SK-N-SH (cell line): ENCODE measurements at regions not wholly inside any gene's neighbourhood (a gene's known extent, or its start where the extent isn't known, plus 50 kb on each side); places are given as distances from the start of the nearest gene placed in this dataset.
"Not testable (repeated sequence)": the region's sequence is repeated elsewhere in the genome, so short reads cannot be mapped to it uniquely, and the experiment has no call there.

Source experiments
- CTCF ChIA-PET: fragments of 300-600, 350-600 bp; formaldehyde crosslinking; extraction: SDS; loops from one replicate; lab custom pipeline; 2021; lab: Yijun Ruan, JAX
- POLR2A ChIA-PET: fragments of 350-600 bp; sonication (Branson Sonifier 250); formaldehyde crosslinking; extraction: SDS; loops from one replicate; lab custom pipeline; 2020; ENCODE audit warnings: antibody characterized with exemption, inconsistent platforms; lab: Yijun Ruan, JAX
- DNase-seq: peaks from one replicate; pipeline ENCODE4 v3.0.0; 2012
- H2AFZ ChIP-seq: fragments of 200-600 bp; sonication (generic); 2 replicates; pipeline ENCODE4 v1.8.1; 2016; ENCODE audit warnings: antibody characterized with exemption, mild to moderate bottlenecking, low read depth
- H3F3A ChIP-seq: fragments of 200-600 bp; sonication (generic); replicated peaks from 2 replicates; pipeline ENCODE3; 2016; ENCODE audit warnings: antibody characterized with exemption, mild to moderate bottlenecking; ENCODE audit not compliant: insufficient read depth
- H3K27ac ChIP-seq, 2 experiments: fragments of 200-500 bp in 1 of 2; fragments of 200-600 bp in 1 of 2; sonication (Bioruptor generic) in 1 of 2; sonication (generic), shearing (Covaris generic) in 1 of 2; 2 replicates each; pipeline versions ENCODE4 v1.5.1 to v1.6.1; 2014 to 2016; ENCODE audit warnings: low read depth in 2 of 2, inconsistent platforms in 1 of 2, low read length in 1 of 2, mild to moderate bottlenecking in 1 of 2, mixed read lengths in 1 of 2
- H3K27me3 ChIP-seq: fragments of 200-600 bp; sonication (generic), shearing (Covaris generic); 2 replicates; pipeline ENCODE4 v1.6.1; 2016; ENCODE audit warnings: mixed run types; ENCODE audit not compliant: insufficient read depth
- H3K36me3 ChIP-seq, 2 experiments: fragments of 200-500 bp in 1 of 2; fragments of 200-600 bp in 1 of 2; sonication (Bioruptor generic) in 1 of 2; sonication (generic) in 1 of 2; replicated peaks in 1 of 2; 2 replicates each; pipeline versions ENCODE3 to v1.5.1; 2014 to 2016; ENCODE audit warnings: low read length in 1 of 2, mild to moderate bottlenecking in 1 of 2; ENCODE audit not compliant: insufficient read depth in 2 of 2, control insufficient read depth in 1 of 2
- H3K4me1 ChIP-seq, 2 experiments: fragments of 200-500 bp in 1 of 2; fragments of 200-600 bp in 1 of 2; sonication (Bioruptor generic) in 1 of 2; sonication (generic), shearing (Covaris generic) in 1 of 2; 2 replicates each; pipeline versions ENCODE4 v1.5.1 to v1.6.1; 2014 to 2016; ENCODE audit warnings: low read depth in 1 of 2, low read length in 1 of 2, mixed run types in 1 of 2; ENCODE audit not compliant: insufficient read depth in 2 of 2, control insufficient read depth in 1 of 2
- H3K4me2 ChIP-seq: fragments of 200-600 bp; sonication (generic), shearing (Covaris generic); 2 replicates; pipeline ENCODE4 v1.6.1; 2017; ENCODE audit warnings: mixed run types
- H3K4me3 ChIP-seq, 2 experiments: fragments of 200-500 bp in 1 of 2; fragments of 200-600 bp in 1 of 2; sonication (Bioruptor generic) in 1 of 2; sonication (generic), shearing (Covaris generic) in 1 of 2; 2 replicates each; pipeline versions ENCODE4 v1.5.1 to v1.8.1; 2014 to 2016; ENCODE audit warnings: low read depth in 2 of 2, inconsistent platforms in 1 of 2, low read length in 1 of 2, mild to moderate bottlenecking in 1 of 2, mixed read lengths in 1 of 2, moderate library complexity in 1 of 2
- H3K79me2 ChIP-seq: fragments of 200-600 bp; sonication (generic); 2 replicates; pipeline ENCODE4 v1.8.1; 2017; ENCODE audit warnings: mild to moderate bottlenecking; ENCODE audit not compliant: insufficient read depth
- H3K9ac ChIP-seq: fragments of 200-600 bp; sonication (generic); 2 replicates; pipeline ENCODE4 v1.6.1; 2017; ENCODE audit warnings: mixed run types
- H3K9me2 ChIP-seq: fragments of 200-600 bp; sonication (generic); 2 replicates; pipeline ENCODE4 v1.6.1; 2017; ENCODE audit warnings: mixed run types
- H3K9me3 ChIP-seq: fragments of 200-600 bp; sonication (generic); 2 replicates; pipeline ENCODE4 v1.6.1; 2017; ENCODE audit warnings: mixed run types, mild to moderate bottlenecking, moderate library complexity
- H4K20me1 ChIP-seq: fragments of 200-600 bp; sonication (generic); 2 replicates; pipeline ENCODE4 v1.6.1; 2017; ENCODE audit warnings: mild to moderate bottlenecking, mixed run types; ENCODE audit not compliant: insufficient read depth
- ELF1 ChIP-seq: IDR thresholded peaks from 2 replicates; pipeline ENCODE4 v1.4.0; 2012
- EP300 ChIP-seq, 2 experiments: IDR thresholded peaks; 2 replicates each; pipeline versions ENCODE4 v1.4.0 to v1.6.1; 2012; ENCODE audit warnings: borderline replicate concordance in 1 of 2, low read depth in 1 of 2, low read length in 1 of 2
- FOXJ3 ChIP-seq: sonication (generic); formaldehyde crosslinking; IDR thresholded peaks from 2 replicates; pipeline ENCODE4 v1.5.1; 2020; ENCODE audit warnings: mild to moderate bottlenecking, missing genetic modification reagents
- FOXM1 ChIP-seq: IDR thresholded peaks from 2 replicates; pipeline ENCODE4 v1.4.0; 2012; ENCODE audit warnings: low read depth, mild to moderate bottlenecking
- GABPA ChIP-seq: IDR thresholded peaks from 2 replicates; pipeline ENCODE4 v1.4.0; 2012; ENCODE audit warnings: low read depth, mild to moderate bottlenecking
- GATA2 ChIP-seq: sonication (generic); formaldehyde crosslinking; IDR thresholded peaks from 2 replicates; pipeline ENCODE4 v1.5.0; 2020; ENCODE audit warnings: mild to moderate bottlenecking, missing genetic modification reagents
- MEF2A ChIP-seq: IDR thresholded peaks from 2 replicates; pipeline ENCODE4 v1.4.0; 2012; ENCODE audit warnings: low read depth, borderline replicate concordance
- NFIC ChIP-seq: IDR thresholded peaks from 2 replicates; pipeline ENCODE4 v1.4.0; 2012; ENCODE audit warnings: borderline replicate concordance
- RCOR1 ChIP-seq: fragments of 150-350 bp; IDR thresholded peaks from 2 replicates; pipeline ENCODE4 v1.6.1; 2017; ENCODE audit warnings: antibody characterized with exemption, low read length
- RFX5 ChIP-seq: IDR thresholded peaks from 2 replicates; pipeline ENCODE4 v1.6.1; 2012; ENCODE audit warnings: mild to moderate bottlenecking, improper control_type of control experiment, low read length
- SIN3A ChIP-seq: IDR thresholded peaks from 2 replicates; pipeline ENCODE4 v1.6.1; 2012; ENCODE audit warnings: low read depth, mild to moderate bottlenecking, low read length, moderate library complexity, borderline replicate concordance
- SMC3 ChIP-seq: IDR thresholded peaks from 2 replicates; pipeline ENCODE4 v1.6.1; 2012; ENCODE audit warnings: low read depth, low read length, improper control_type of control experiment
- TCF12 ChIP-seq: IDR thresholded peaks from 2 replicates; pipeline ENCODE4 v1.4.0; 2012
- TEAD4 ChIP-seq: IDR thresholded peaks from 2 replicates; pipeline ENCODE4 v1.4.0; 2012; ENCODE audit warnings: mild to moderate bottlenecking, borderline replicate concordance; ENCODE audit not compliant: insufficient read depth
- YY1 ChIP-seq: IDR thresholded peaks from 2 replicates; pipeline ENCODE4 v1.4.0; 2012; ENCODE audit warnings: low read depth, mild to moderate bottlenecking
- WGBS: methylation state at CpG from one replicate; pipeline ENCODE4 v1.1.6; 2017; ENCODE audit warnings: low lambda C conversion rate; 5-methylcytosine and 5-hydroxymethylcytosine counted together
- TF ChIP-seq, protein P1 (sequence below): fragments of 150-350 bp; IDR thresholded peaks from 2 replicates; pipeline ENCODE4 v1.6.1; 2017; ENCODE audit warnings: antibody characterized with exemption, low read length, low read depth, borderline replicate concordance
- TF ChIP-seq, protein P2 (sequence below): fragments of 200-600 bp; sonication (generic); IDR thresholded peaks from 2 replicates; pipeline ENCODE4 v1.6.1; 2017; ENCODE audit warnings: antibody characterized with exemption, mild to moderate bottlenecking, moderate library complexity

DNA sequence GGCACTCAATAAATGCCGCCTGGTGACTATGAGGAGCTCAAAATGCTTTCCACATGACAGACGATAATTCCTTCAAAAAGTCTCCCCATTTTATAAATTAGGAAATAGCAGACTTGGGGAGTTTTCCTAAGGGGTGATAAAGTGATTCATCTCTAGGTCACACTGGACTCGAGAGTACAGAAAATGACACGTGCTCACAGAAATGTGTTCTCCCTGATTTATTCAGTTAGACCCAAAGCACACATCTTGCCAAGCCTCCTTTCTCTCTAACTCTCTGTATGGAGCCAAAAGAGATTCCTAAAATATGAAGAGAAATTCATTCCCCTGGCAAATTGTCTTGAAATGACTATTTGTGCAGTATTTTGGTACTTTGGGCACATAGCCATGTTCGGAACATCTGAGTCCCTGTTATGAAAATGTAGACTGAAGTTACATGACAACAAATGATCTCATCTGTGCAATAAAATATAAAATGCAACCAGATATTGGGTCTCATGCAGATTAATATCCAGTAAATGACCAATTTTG, 381.1 kb downstream of the TFAP2B start:
- CTCF ChIA-PET: interaction anchor here (1.0 kb wide), 1 partner anchor 25 kb away, joined by 3 read pairs; no protein-coding TSS in a partner anchor

DNA sequence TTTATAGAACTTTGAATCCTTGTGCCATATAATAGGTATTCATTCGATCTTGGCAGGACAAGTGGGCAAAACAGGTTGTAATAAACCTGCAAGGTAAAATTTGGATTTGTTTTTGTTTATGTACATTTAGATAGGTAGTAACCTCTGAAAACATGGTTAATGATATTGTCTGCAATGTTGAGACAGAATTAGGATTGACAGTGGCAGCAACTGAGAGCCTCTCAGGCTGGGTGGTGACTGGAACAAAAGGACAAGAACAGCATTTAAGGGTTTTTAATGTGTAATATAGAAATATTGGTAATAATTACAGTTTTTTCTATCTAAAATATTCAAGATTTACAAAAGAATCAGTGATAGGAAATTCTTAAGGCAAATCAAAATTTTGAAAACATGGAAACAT, 382.0 kb downstream of the TFAP2B start:
- no peak overlapping the region for H3K4me2 ChIP-seq
- 33% methylated on average over 1 of the region's 1 CpG for WGBS
- peaks cover 6% of the 10 kb centered on the region for H3F3A ChIP-seq
- TF ChIP-seq ELF1: no peak
- TF ChIP-seq NFIC: no peak
- no peak for TF ChIP-seq YY1
- H3K79me2 ChIP-seq: no peaks in the 10 kb centered on the region
- H3K9me2 ChIP-seq: no peaks in the 10 kb centered on the region
- no peak overlapping the region for H3K27ac ChIP-seq
- DNase-seq: no peak
- H3K9me3 ChIP-seq: no peaks in the 10 kb centered on the region
- no peaks in the 10 kb centered on the region for H3K36me3 ChIP-seq
- no peaks in the 10 kb centered on the region for H3K27me3 ChIP-seq
- H2AFZ ChIP-seq: no peak overlapping the region
- no peak overlapping the region for H3K4me3 ChIP-seq
- ChIA-PET CTCF (no interaction called here), POLR2A (no interaction called here)
- H3K4me1 ChIP-seq: peaks cover 0 to 6% of the 10 kb centered on the region in 2 experiments; a peak in 1 of 4 replicates
- no peak overlapping the region for H3K9ac ChIP-seq
- no peaks in the 10 kb centered on the region for H4K20me1 ChIP-seq

More for the DNA sequence above, 381.1 kb downstream of the TFAP2B start:
- H3K36me3 ChIP-seq: no peaks in the 10 kb centered on the region
- H3K9ac ChIP-seq: no peak overlapping the region
- H3F3A ChIP-seq: peaks cover 6% of the 10 kb centered on the region
- H3K9me3 ChIP-seq: no peaks in the 10 kb centered on the region
- WGBS: 41% methylated on average over 5 of the region's 5 CpGs
- no peak overlapping the region for H3K27ac ChIP-seq
- H3K79me2 ChIP-seq: no peaks in the 10 kb centered on the region
- no peaks in the 10 kb centered on the region for H3K9me2 ChIP-seq
- H3K4me1 ChIP-seq: peaks cover 0 to 6% of the 10 kb centered on the region in 2 experiments; a peak in 1 of 4 replicates
- POLR2A ChIA-PET: no interaction called here
- no peaks in the 10 kb centered on the region for H3K27me3 ChIP-seq
- H3K4me3 ChIP-seq: no peak overlapping the region
- no peak overlapping the region for H2AFZ ChIP-seq
- TF ChIP-seq TEAD4 (no peak), FOXJ3 (no peak), GABPA (no peak), SIN3A (no peak), MEF2A (no peak), RFX5 (no peak), FOXM1 (no peak), GATA2 (CRISPR knock-in tag) (no peak), SMC3 (no peak), TCF12 (no peak), EP300 (IDR thresholded peaks at IDR 0.05; ENCODE audit: borderline replicate concordance in 1 of 2, low read depth in 1 of 2, low read length in 1 of 2) (no peak), RCOR1 (no peak)
- TF ChIP-seq, protein P1, sequence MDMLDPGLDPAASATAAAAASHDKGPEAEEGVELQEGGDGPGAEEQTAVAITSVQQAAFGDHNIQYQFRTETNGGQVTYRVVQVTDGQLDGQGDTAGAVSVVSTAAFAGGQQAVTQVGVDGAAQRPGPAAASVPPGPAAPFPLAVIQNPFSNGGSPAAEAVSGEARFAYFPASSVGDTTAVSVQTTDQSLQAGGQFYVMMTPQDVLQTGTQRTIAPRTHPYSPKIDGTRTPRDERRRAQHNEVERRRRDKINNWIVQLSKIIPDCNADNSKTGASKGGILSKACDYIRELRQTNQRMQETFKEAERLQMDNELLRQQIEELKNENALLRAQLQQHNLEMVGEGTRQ: no peak
- TF ChIP-seq, protein P2, sequence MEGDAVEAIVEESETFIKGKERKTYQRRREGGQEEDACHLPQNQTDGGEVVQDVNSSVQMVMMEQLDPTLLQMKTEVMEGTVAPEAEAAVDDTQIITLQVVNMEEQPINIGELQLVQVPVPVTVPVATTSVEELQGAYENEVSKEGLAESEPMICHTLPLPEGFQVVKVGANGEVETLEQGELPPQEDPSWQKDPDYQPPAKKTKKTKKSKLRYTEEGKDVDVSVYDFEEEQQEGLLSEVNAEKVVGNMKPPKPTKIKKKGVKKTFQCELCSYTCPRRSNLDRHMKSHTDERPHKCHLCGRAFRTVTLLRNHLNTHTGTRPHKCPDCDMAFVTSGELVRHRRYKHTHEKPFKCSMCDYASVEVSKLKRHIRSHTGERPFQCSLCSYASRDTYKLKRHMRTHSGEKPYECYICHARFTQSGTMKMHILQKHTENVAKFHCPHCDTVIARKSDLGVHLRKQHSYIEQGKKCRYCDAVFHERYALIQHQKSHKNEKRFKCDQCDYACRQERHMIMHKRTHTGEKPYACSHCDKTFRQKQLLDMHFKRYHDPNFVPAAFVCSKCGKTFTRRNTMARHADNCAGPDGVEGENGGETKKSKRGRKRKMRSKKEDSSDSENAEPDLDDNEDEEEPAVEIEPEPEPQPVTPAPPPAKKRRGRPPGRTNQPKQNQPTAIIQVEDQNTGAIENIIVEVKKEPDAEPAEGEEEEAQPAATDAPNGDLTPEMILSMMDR: no peak
- no peak overlapping the region for H3K4me2 ChIP-seq
- no peaks in the 10 kb centered on the region for H4K20me1 ChIP-seq
- no peak for DNase-seq

DNA sequence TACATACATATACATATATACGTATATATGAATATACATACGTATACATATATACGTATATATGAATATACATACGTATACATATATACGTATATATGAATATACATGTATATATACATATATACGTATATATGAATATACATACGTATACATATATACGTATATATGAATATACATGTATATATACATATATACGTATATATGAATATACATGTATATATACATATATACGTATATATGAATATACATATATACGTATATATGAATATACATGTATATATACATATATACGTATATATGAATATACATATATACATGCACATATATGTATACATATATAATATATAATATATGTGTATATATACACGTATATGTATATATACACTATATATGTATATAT, 384.0 kb downstream of the TFAP2B start:
- DNase-seq, H3F3A ChIP-seq, H3K9me2 ChIP-seq, H3K4me1 ChIP-seq, H3K9ac ChIP-seq, H3K9me3 ChIP-seq, CTCF ChIA-PET, H3K27me3 ChIP-seq, H2AFZ ChIP-seq, H3K79me2 ChIP-seq, H3K4me3 ChIP-seq, POLR2A ChIA-PET, H3K36me3 ChIP-seq, H3K4me2 ChIP-seq, H4K20me1 ChIP-seq, H3K27ac ChIP-seq: not testable (repeated sequence)
- 95% methylated on average over 11 of the region's 13 CpGs for WGBS
